ENCODE measurements at regions not wholly inside any gene's neighbourhood (a gene's known extent, or its start where the extent isn't known, plus 50 kb on each side); places are given as distances from the start of the nearest gene placed in this dataset.
"Not testable (repeated sequence)": the region's sequence is repeated elsewhere in the genome, so short reads cannot be mapped to it uniquely, and the experiment has no call there.

DNA sequence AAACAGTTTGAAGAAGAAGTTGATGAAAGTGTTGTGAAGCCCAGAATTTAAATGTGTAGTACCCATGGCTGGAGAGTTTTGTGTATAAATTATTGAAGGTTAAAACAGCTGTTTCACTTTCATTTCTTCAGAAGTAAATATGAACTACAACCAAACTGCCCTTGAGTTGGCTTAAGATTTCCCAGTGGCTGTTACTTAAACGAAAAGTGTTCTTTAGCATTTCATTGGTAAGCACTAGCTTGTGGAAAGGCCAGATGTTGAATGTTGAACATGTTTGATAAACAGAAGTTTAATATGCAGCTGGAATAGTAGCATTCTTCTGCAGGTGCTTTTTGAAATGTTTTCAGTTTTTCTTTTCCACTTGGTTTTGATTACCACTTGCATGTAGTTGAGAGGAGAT, 83.2 kb upstream of the TNRC6B start:
- Mint-ChIP-seq H3K27ac (no peak overlapping the region), H3K27me3 (ENCODE audit: low read depth) (no peaks in the 10 kb centered on the region), H3K4me3 (no peak overlapping the region)

DNA sequence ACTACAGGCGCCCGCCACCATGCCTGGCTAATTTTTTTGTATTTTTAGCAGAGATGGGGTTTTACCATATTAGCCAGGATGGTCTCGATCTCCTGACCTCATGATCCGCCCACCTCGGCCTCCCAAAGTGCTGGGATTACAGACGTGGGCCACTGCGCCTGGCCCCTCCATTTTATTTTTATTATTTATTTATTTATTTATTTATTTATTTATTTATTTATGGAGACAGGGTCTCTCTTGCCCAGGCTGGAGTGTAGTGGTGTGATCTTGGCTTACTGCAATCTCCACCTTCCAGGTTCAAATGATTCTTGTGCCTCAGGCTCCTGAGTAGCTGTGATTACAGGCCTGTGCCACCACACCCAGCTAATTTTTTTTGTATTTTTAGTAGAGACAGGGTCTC, 77.8 kb upstream of the TNRC6B start:
- not testable (repeated sequence) for H3K36me3 Mint-ChIP-seq; H3K27me3 Mint-ChIP-seq (ENCODE audit: low read depth); H3K27ac Mint-ChIP-seq; H3K4me3 Mint-ChIP-seq; H3K4me1 Mint-ChIP-seq; H3K9me3 Mint-ChIP-seq; DNase-seq (ENCODE audit: low spot score in 2 of 2, unreplicated experiment in 2 of 2)

More for the DNA sequence above, 83.2 kb upstream of the TNRC6B start:
- Mint-ChIP-seq H3K4me1 (no peaks in the 10 kb centered on the region), H3K36me3 (no peaks in the 10 kb centered on the region), H3K9me3 (peaks cover 5% of the 10 kb centered on the region)
- no peak for DNase-seq (ENCODE audit: low spot score in 2 of 2, unreplicated experiment in 2 of 2)
- no peak for TF ChIP-seq CTCF (IDR thresholded peaks at IDR 0.05; ENCODE audit: unreplicated experiment)

GRCh38 chr22:40105755-40106154, 72.0 kb upstream of the TNRC6B start:
- Mint-ChIP-seq H3K27me3 (ENCODE audit: low read depth) (no peaks in the 10 kb centered on the region), H3K27ac (no peak overlapping the region), H3K9me3 (no peaks in the 10 kb centered on the region), H3K4me3 (no peak overlapping the region), H3K36me3 (no peaks in the 10 kb centered on the region), H3K4me1 (peaks cover 12% of the 10 kb centered on the region)
- no peak for DNase-seq (ENCODE audit: low spot score in 2 of 2, unreplicated experiment in 2 of 2)
- no peak for TF ChIP-seq CTCF (IDR thresholded peaks at IDR 0.05; ENCODE audit: unreplicated experiment)

GRCh38 chr22:40107244-40107643, 70.5 kb upstream of the TNRC6B start:
- Mint-ChIP-seq H3K4me3 (no peak overlapping the region), H3K27ac (peak overlapping the region; percentile 25), H3K9me3 (no peaks in the 10 kb centered on the region), H3K4me1 (peaks cover 5% of the 10 kb centered on the region), H3K36me3 (no peaks in the 10 kb centered on the region), H3K27me3 (ENCODE audit: low read depth) (no peaks in the 10 kb centered on the region)
- DNase-seq (ENCODE audit: low spot score in 2 of 2, unreplicated experiment in 2 of 2): no peak
- TF ChIP-seq CTCF (IDR thresholded peaks at IDR 0.05; ENCODE audit: unreplicated experiment): no peak

- Mint-ChIP-seq H3K4me1 (peaks cover 5% of the 10 kb centered on the region), H3K9me3 (no peaks in the 10 kb centered on the region), H3K36me3 (no peaks in the 10 kb centered on the region), H3K27ac (no peak overlapping the region), H3K27me3 (ENCODE audit: low read depth) (no peaks in the 10 kb centered on the region), H3K4me3 (no peak overlapping the region)
- TF ChIP-seq CTCF (IDR thresholded peaks at IDR 0.05; ENCODE audit: unreplicated experiment): no peak
- no peak for DNase-seq (ENCODE audit: low spot score in 2 of 2, unreplicated experiment in 2 of 2)
These were observed 69.8 kb upstream of the TNRC6B start for GRCh38 chr22:40107851-40108378.

GRCh38 chr22:40108396-40108795, 69.3 kb upstream of the TNRC6B start:
- Mint-ChIP-seq H3K4me1 (peaks cover 5% of the 10 kb centered on the region), H3K27ac (no peak overlapping the region), H3K36me3 (no peaks in the 10 kb centered on the region), H3K9me3 (no peaks in the 10 kb centered on the region), H3K27me3 (ENCODE audit: low read depth) (no peaks in the 10 kb centered on the region), H3K4me3 (no peak overlapping the region)
- TF ChIP-seq CTCF (IDR thresholded peaks at IDR 0.05; ENCODE audit: unreplicated experiment): no peak
- no peak for DNase-seq (ENCODE audit: low spot score in 2 of 2, unreplicated experiment in 2 of 2)

- H3K9me3 Mint-ChIP-seq; DNase-seq (ENCODE audit: low spot score in 2 of 2, unreplicated experiment in 2 of 2); H3K4me1 Mint-ChIP-seq; H3K27ac Mint-ChIP-seq; H3K4me3 Mint-ChIP-seq; H3K27me3 Mint-ChIP-seq (ENCODE audit: low read depth); H3K36me3 Mint-ChIP-seq: not testable (repeated sequence)
These were observed 68.8 kb upstream of the TNRC6B start for GRCh38 chr22:40108926-40109325.
